ENCODE measurements at regions not wholly inside any gene's neighbourhood (a gene's known extent, or its start where the extent isn't known, plus 50 kb on each side); places are given as distances from the start of the nearest gene placed in this dataset.
"Not testable (repeated sequence)": the region's sequence is repeated elsewhere in the genome, so short reads cannot be mapped to it uniquely, and the experiment has no call there.

- DNase-seq (ENCODE audit: low spot score) = no peak
Measured at GRCh38 chr1:214143006-214143992, 137.7 kb upstream of the SMYD2 start.

DNA sequence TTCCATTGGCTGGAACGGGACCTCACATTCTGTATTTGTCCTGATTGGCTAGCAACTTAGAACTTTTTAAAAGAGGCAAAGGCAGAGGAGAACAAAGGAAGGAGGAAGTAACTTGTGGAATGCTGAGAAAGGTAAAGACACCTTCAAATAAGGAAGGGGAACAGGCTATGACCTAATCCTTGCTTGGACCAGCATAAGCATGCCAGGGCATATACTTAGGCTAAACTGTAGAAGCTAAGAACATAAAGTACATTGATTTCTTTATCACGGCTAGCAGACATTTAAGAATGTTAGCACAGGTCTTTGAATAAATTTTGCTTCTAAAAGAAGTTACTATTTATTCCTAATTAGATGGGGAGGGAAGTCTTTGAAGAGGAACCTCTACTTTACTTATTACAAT, 136.4 kb upstream of the SMYD2 start:
- DNase-seq (ENCODE audit: low spot score) = not testable (repeated sequence)

- DNase-seq (ENCODE audit: low spot score) = no peak
Measured at GRCh38 chr1:214146523-214146922, 134.4 kb upstream of the SMYD2 start.

GRCh38 chr1:214154596-214155292, 126.2 kb upstream of the SMYD2 start:
- DNase-seq (ENCODE audit: low spot score) = no peak

- DNase-seq (ENCODE audit: low spot score) = no peak
Measured at GRCh38 chr1:214155987-214156625, 124.9 kb upstream of the SMYD2 start.

GRCh38 chr1:214164173-214164572, 116.8 kb upstream of the SMYD2 start:
- DNase-seq (ENCODE audit: low spot score) = no peak

GRCh38 chr1:214165850-214166374, 115.0 kb upstream of the SMYD2 start:
- DNase-seq (ENCODE audit: low spot score) = no peak

- no peak for DNase-seq (ENCODE audit: low spot score)
Measured at GRCh38 chr1:214174508-214175199, 106.3 kb upstream of the SMYD2 start.

DNA sequence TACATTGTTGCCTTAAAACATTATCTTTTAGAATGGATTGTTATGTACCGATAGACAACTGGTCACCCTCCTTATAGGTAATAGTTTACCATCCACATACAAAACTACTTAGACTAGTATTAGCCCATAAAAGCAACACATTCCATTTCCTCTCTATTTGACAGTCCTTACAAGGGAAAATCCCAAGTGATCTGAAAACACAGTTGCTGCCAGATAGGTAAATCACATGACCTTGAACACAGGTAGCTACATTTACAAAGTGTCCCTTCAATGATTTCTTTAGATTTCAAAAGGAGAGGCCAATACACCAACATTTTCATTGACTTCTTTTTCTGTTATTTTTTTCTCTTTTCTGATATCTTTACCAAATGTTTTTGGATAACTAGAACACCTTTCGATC, 102.9 kb upstream of the SMYD2 start:
- no peak for DNase-seq (ENCODE audit: low spot score)

DNA sequence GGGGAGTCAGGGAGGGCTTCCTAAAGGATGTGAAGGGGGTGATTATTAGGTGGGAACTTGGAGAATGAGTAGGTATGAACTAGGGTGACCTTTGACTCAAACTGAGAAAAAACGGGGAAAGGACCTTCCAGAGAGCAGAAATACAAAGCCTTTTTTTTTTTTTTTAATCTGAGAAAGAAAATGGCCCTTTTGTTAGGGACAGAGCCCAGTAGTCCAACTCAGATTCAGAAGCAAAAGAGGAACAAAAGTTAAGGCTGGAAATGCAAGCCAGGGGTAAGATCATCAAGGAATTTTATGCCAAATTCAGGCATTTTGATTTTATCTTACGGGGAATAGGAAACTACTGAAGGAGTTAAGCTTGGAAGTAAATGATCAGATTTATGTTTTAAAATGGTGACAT, 96.0 kb upstream of the SMYD2 start:
- no peak for DNase-seq (ENCODE audit: low spot score)

DNA sequence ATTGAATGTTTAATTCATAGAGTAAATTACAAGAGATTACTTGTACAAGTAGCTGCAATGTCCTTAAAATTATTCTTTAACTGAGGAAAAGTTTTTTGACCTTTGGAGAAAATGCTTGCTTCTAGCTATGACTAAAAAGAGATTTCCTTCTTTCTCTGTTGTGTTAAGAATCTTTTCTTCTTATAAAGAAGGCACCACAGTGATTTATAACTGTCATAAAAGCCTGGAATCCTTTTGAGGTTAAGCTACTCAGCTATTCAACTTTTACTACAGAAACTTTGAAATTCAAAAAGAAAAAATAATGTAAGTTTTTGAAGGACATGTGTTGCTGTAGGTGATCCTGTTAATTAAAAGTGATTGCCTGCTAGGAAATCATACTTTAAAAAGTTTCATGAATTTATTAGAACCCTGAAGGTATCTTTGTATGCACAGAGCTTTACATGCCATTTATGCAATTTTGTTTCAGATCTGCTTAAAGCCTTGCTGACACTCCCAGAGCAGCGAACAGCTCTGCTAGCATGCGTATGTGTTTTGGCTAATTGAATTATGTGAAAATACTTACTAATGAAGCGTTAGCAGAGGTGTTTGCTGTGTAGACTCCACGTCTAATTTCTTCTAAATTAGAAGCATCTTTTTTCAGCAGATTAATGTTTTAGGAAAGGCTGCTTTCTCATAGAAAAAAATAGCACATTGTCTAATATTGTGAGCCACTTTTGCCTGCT, 94.7 kb upstream of the SMYD2 start:
- DNase-seq (ENCODE audit: low spot score) = no peak

DNA sequence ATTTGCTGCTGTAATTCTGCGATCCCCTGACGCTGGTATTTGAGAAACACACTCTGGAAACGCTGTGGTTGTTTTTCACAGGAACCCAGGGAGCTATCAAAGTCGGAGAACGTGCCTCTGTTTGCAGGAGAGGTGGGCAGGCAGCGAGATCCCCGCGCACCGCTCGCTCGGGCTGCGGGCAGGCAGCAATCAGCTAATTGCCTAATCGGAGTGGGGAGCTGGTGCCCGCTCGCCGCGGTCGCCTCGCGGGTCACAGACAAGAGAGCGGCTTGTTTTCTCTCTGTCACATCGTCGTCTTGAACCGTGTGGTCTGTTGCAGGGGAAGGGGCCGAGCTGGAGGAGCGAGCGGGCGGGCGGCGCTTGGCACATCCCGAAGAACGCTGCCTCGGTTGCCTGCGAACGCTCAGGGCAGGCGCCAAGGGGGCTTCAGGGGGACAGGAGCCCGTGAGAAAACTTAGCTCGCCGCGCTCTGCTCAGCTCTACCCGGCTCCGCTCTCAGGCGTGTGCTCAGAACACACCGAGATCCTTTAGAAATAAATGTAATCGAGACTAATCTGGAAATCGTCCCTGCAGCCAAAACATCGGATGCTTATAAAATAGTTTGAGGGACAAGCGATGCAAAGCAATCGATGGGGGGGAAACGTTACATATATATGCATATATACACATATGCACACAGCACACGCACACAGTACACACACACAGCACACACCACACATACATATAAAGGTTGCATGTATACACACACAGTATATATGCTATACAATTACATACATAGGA, 93.6 kb upstream of the SMYD2 start:
- DNase-seq (ENCODE audit: low spot score) = peak; percentile 36

DNA sequence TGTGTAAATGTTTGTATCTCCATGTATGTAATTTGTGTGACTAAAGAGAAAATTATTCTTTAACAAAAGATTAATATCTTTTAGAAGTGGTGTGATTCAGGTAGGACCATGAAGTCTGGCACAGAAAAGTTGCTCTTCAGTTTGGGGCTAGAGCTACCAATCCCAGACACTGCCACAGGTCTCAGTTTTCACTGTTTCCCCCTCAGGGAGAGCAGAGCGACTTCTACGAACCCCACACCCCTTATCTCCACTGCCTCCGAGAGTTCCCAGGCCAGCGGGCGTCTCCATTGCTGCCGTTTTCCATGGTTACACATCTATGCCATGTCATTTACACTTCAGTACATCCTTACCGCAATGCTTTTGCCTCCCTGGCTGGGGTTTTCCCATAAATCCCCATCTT, 93.0 kb upstream of the SMYD2 start:
- no peak for DNase-seq (ENCODE audit: low spot score)

DNA sequence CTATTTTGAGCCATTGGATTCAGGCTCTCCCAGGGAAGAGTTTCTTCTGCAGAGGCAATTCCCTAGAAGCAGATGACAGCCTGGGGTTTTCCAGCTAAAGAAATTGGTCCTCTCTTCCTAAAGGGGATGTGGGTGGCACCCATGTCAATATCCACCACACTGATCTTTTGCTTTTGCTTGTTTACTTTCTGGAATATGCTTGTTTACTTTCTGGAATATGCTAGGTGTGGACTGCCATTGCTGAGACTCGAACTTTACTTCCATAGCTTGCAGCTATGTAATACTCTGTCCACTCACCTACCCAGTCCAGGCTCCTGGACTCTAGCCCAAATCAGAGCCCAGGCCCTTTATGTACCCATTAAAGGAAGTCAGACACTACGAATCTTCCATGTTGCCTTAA, 92.1 kb upstream of the SMYD2 start:
- no peak for DNase-seq (ENCODE audit: low spot score)

DNA sequence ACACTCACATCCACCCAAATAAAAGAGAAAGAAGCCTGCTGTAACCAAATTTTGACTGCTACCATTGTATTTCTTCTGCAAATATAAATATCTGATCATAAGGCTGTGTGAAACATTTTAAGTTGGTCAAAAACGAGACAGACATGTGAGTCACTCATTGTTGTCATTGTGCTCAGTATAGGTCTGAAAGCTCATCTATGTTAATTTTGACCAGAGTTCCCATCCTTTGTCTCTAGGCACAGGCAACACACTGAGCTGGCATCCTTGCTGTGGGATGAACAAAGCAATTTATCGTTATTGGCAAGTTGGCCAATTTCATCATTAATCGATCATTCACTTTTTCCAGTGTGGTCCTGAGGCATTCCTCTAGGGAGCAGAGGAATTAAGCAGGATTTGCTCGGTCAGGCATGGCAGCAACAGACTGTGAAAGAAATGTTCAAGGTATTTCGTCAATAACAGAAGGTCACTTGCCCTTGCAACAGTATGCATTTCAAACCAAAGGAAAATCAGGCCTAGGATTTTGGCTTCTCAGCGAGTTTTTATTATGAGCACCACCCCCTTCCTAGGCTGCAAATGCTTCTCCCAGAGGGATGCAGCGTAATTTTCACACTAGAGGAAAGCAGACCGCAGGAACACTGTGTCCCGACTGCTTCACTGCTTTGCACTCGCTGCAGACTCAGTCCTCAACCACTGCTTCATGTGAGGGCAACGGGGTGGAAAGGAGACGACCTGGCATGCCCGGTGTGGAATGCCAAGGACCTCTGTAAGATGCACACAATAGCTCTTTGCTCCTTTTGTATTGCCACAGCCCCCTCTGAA, 87.9 kb upstream of the SMYD2 start:
- no peak for DNase-seq (ENCODE audit: low spot score)

DNA sequence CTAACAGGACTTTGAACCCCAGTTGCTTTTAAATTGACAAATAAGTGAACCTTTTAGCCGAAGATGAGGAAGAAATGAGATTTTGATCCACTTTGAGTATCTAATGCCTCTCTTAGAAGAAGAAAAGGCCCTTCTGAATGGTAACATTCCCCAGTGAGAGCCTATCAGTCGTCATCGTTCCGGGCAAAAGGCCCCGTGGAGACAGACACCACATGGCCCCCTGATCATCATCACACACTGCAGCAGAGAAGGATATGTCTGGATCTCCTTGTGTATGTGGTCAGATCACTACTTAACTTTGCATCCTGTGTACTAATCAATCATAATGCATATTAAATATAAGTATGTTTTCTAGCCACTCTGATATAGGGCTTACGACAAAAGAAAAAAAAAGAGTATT, 87.3 kb upstream of the SMYD2 start:
- DNase-seq (ENCODE audit: low spot score) = no peak

DNA sequence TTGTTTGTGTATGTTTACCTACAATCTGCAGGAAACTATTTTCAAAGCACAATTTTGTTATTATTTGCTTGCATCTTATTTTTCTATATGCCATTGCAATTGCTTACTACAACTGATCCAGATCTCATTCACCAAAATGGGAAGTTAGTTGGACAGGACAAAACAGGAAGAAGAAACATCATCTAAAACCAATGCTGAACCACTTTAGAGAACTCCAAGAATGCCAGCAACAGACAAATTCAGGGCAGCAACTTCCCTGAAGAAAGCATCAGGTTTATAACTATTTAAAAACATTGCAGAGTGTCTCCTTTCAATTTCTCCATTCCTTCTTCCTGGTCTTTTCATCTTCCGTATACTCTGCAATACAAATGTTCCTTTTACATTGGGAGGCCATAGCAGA, 82.4 kb upstream of the SMYD2 start:
- no peak for DNase-seq (ENCODE audit: low spot score)

DNA sequence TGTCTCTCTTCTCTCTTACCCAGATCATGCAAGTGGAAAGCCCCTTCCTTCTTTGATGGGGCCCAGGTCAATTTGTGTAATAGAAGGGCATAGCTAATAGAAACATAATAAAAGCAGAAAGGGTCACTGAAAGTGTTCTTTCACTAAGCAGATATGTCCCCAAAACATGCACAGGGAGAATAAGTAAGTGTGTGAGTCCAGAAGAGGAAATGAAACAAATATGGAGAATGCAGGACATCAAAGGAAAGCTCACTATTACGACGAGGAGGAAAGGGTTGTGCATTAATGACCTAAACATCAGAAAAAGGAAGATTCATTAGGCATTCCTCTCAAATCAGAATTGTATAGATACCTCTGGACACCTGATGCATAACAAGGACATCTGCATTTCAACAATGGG, 81.4 kb upstream of the SMYD2 start:
- DNase-seq (ENCODE audit: low spot score) = no peak

DNA sequence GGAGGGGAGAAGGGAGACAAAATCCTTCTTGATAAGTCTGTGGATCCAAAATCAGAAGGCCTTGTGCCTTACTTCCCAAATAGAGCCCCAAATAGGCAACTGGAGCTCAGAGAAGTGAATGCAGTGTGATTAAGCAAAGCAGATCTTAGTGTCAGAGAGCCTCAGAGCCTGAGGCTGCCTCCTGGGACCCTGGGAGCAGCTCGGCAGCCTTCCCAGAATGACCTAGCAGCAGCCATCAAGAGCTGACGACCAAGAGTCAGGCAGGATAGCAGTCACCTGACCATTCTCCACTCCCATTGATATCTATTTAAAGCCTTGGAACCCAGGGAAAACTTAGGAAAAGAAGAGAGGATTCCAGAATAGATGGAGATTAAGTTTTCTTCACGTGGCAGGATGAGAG, 78.0 kb upstream of the SMYD2 start:
- DNase-seq (ENCODE audit: low spot score) = no peak

GRCh38 chr1:214205053-214205452, 75.9 kb upstream of the SMYD2 start:
- DNase-seq (ENCODE audit: low spot score) = no peak
